Ovary (tissue), 3 donors: ENCODE measurements at regions not wholly inside any gene's neighbourhood (a gene's known extent, or its start where the extent isn't known, plus 50 kb on each side); places are given as distances from the start of the nearest gene placed in this dataset.

Source experiments
- CTCF ChIP-seq, 3 donors: fragments of 450-650 bp in 2 of 3; fragments of 200-600 bp in 1 of 3; IDR thresholded peaks; one replicate each; pipeline versions ENCODE4 v1.5.1 to v1.8.0; 2016 to 2022; ENCODE audit warnings: antibody characterized with exemption in 3 of 3, mild to moderate bottlenecking in 1 of 3
- POLR2A ChIP-seq: fragments of 450-650 bp; IDR thresholded peaks from one replicate; pipeline ENCODE4 v1.6.1; 2017; ENCODE audit warnings: antibody characterized with exemption, mild to moderate bottlenecking, moderate library complexity
- donor health status: DM: no; HTN: no; CAD: no.

- TF ChIP-seq CTCF (IDR thresholded peaks at IDR 0.05), result no peak
- no peak for TF ChIP-seq POLR2A
These were observed 252.3 kb upstream of the LRTM1 start for GRCh38 chr3:55180161-55180560.
